ENCODE measurements at regions not wholly inside any gene's neighbourhood (a gene's known extent, or its start where the extent isn't known, plus 50 kb on each side); places are given as distances from the start of the nearest gene placed in this dataset.
"Not testable (repeated sequence)": the region's sequence is repeated elsewhere in the genome, so short reads cannot be mapped to it uniquely, and the experiment has no call there.

DNA sequence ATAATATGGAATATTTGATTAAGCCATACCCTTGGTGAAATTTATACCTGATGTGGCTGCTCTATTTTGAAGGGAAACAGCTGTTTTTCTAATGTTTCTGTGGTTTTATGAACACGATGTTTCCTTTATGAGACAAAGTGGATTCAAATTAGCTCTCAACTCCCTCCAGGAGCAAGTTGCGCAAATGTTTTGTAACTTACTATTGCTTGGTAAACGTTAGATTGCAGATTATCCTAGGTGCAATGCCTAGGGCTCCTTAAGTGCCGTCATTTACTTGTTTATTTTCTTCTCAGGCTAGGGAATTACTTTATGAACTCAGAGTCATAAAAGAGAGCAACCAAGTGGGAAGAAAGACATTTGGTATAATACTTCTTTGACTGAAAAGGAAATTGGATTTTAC is 763.1 kb downstream of the TAF11L14 start:
- no peak overlapping the region for H3K27ac Mint-ChIP-seq
- Histone ChIP-seq H3K36me3 (ENCODE audit: control insufficient read depth in 2 of 2, extremely low read depth in 1 of 2, insufficient read depth in 1 of 2, low read length in 1 of 2) (no peaks in the 10 kb centered on the region), H3K27ac (ENCODE audit: low read length) (no peak overlapping the region), H3K27me3 (replicated peaks in 1 of 2; ENCODE audit: control insufficient read depth in 2 of 2, extremely low read depth in 1 of 2, insufficient read depth in 2 of 2, low read length in 1 of 2) (no peaks in the 10 kb centered on the region), H3K4me1 (ENCODE audit: control insufficient read depth in 1 of 2, extremely low read depth in 1 of 2, insufficient read depth in 2 of 2, low read length in 2 of 2) (no peaks in the 10 kb centered on the region), H3K9me3 (no peaks in the 10 kb centered on the region), H3K4me3 (ENCODE audit: control insufficient read depth in 1 of 2, extremely low read depth in 1 of 2, low read length in 1 of 2) (no peak overlapping the region)
- CTCF ChIA-PET = no interaction called here
- no peaks in the 10 kb centered on the region for H3K4me1 Mint-ChIP-seq
- no peaks in the 10 kb centered on the region for H3K27me3 Mint-ChIP-seq
- H3K36me3 Mint-ChIP-seq = no peaks in the 10 kb centered on the region
- ATAC-seq (replicated peaks in 1 of 4) (no peak), DNase-seq (no peak)
- no peak overlapping the region for H3K4me3 Mint-ChIP-seq
- H3K9me3 Mint-ChIP-seq = no peaks in the 10 kb centered on the region
- POLR2A ChIA-PET = interaction anchor here in 1 of 2 donors (0.7 kb wide), 1 partner anchor 910 kb away, joined by 4 read pairs; no protein-coding TSS in a partner anchor
- 0% methylated on average over 1 of the region's 4 CpGs for WGBS (ENCODE audit: insufficient coverage)

DNA sequence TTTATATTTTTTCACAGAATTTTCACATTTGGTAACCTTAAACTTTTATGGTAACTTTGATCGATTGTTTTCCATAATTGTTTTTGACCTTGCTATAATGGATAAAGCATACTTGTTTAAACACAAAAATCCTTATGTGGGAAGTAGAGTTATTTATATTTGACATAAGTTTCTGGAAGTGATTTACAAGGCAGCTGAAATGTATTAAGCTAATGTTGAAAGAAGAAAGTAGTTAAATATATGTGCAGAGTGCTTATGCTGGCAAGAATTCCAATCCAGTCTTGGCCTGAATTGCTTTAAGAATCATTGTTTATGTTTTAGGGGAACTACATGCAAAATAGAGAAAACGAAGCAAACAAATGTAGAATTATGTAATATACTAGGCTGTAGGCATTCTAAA is 763.6 kb downstream of the TAF11L14 start:
- no peak for ATAC-seq (replicated peaks in 1 of 4)
- H3K4me3 Mint-ChIP-seq = no peak overlapping the region
- no peaks in the 10 kb centered on the region for H3K27me3 Mint-ChIP-seq
- no peaks in the 10 kb centered on the region for H3K36me3 Mint-ChIP-seq
- ChIA-PET POLR2A (no interaction called here), CTCF (no interaction called here)
- no CpG with 5 or more reads among the region's 2 CpGs for WGBS (ENCODE audit: insufficient coverage)
- no peaks in the 10 kb centered on the region for H3K4me1 Mint-ChIP-seq
- H3K9me3 Mint-ChIP-seq = no peaks in the 10 kb centered on the region
- no peak for DNase-seq
- H3K36me3 ChIP-seq (ENCODE audit: control insufficient read depth in 2 of 2, extremely low read depth in 1 of 2, insufficient read depth in 1 of 2, low read length in 1 of 2) = no peaks in the 10 kb centered on the region
- H3K27me3 ChIP-seq (replicated peaks in 1 of 2; ENCODE audit: control insufficient read depth in 2 of 2, extremely low read depth in 1 of 2, insufficient read depth in 2 of 2, low read length in 1 of 2) = no peaks in the 10 kb centered on the region
- H3K27ac Mint-ChIP-seq = no peak overlapping the region
- no peaks in the 10 kb centered on the region for H3K9me3 ChIP-seq
- H3K4me1 ChIP-seq (ENCODE audit: control insufficient read depth in 1 of 2, extremely low read depth in 1 of 2, insufficient read depth in 2 of 2, low read length in 2 of 2) = no peaks in the 10 kb centered on the region
- no peak overlapping the region for H3K27ac ChIP-seq (ENCODE audit: low read length)
- no peak overlapping the region for H3K4me3 ChIP-seq (ENCODE audit: control insufficient read depth in 1 of 2, extremely low read depth in 1 of 2, low read length in 1 of 2)

DNA sequence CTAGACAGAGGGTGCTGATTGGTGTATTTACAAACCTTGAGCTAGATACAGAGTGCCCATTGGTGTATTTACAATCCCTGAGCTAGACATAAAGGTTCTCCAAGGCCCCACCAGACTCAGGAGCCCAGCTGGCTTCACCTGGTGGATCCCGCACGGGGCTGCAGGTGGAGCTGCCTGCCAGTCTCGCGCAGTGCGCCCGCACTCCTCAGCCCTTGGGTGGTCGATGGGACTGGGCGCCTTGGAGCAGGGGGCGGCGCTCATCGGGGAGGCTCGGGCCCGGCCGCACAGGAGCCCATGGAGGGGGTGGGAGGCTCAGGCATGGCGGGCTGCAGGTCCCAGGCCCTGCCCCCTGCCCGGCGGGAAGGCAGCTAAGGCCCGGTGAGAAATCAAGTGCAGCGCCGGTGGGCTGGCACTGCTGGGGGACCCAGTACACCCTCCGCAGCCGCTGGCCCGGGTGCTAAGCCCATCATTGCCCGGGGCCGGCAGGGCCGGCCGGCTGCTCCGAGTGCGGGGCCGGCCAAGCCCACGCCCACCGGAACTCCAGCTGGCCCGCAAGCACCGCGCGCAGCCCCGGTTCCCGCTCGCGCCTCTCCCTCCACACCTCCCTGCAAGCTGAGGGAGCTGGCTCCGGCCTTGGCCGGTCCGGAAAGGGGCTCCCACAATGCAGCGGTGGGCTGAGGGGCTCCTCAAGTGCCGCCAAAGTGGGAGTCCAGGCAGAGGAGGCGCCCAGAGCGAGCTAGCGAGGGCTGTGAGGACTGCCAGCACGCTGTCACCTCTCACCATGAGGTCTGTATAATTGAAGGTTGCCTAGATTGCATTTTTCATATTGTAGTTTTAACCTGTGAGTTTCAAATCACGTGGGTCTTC is 765.4 kb downstream of the TAF11L14 start:
- H3K27me3 ChIP-seq (replicated peaks in 1 of 2; ENCODE audit: control insufficient read depth in 2 of 2, extremely low read depth in 1 of 2, insufficient read depth in 2 of 2, low read length in 1 of 2); DNase-seq; H3K27me3 Mint-ChIP-seq; H3K9me3 Mint-ChIP-seq; CTCF ChIA-PET; H3K27ac Mint-ChIP-seq; POLR2A ChIA-PET; H3K9me3 ChIP-seq; H3K4me1 Mint-ChIP-seq; H3K36me3 ChIP-seq (ENCODE audit: control insufficient read depth in 2 of 2, extremely low read depth in 1 of 2, insufficient read depth in 1 of 2, low read length in 1 of 2); H3K4me1 ChIP-seq (ENCODE audit: control insufficient read depth in 1 of 2, extremely low read depth in 1 of 2, insufficient read depth in 2 of 2, low read length in 2 of 2); ATAC-seq (replicated peaks in 1 of 4); H3K27ac ChIP-seq (ENCODE audit: low read length); H3K4me3 Mint-ChIP-seq; H3K4me3 ChIP-seq (ENCODE audit: control insufficient read depth in 1 of 2, extremely low read depth in 1 of 2, low read length in 1 of 2); H3K36me3 Mint-ChIP-seq: not testable (repeated sequence)
- 88% methylated on average over 38 of the region's 50 CpGs for WGBS (ENCODE audit: insufficient coverage)

DNA sequence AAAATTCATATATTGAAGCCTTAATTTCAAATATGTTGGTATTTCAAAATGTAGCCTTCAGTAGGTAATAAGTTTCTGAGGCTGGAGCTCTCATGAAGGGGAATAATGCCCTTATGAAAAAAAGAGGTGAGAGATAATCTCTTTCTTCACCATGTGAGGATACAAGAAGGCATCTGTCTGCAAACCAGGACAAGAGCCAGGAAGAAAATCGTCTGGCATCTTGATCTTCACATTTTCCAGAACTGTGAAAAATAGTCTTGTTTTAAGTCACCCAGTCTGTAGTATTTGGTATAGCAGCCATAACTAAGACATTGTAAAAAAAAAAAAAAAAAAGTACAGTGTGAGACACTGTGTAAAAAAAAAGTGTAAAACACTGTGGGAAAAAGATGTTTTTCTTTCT is 768.9 kb downstream of the TAF11L14 start:
- no peak overlapping the region for H3K27ac Mint-ChIP-seq
- no peaks in the 10 kb centered on the region for H3K27me3 Mint-ChIP-seq
- no peaks in the 10 kb centered on the region for H3K4me1 Mint-ChIP-seq
- Histone ChIP-seq H3K4me1 (ENCODE audit: control insufficient read depth in 1 of 2, extremely low read depth in 1 of 2, insufficient read depth in 2 of 2, low read length in 2 of 2) (no peaks in the 10 kb centered on the region), H3K27ac (ENCODE audit: low read length) (no peak overlapping the region), H3K27me3 (replicated peaks in 1 of 2; ENCODE audit: control insufficient read depth in 2 of 2, extremely low read depth in 1 of 2, insufficient read depth in 2 of 2, low read length in 1 of 2) (no peaks in the 10 kb centered on the region), H3K4me3 (ENCODE audit: control insufficient read depth in 1 of 2, extremely low read depth in 1 of 2, low read length in 1 of 2) (no peak overlapping the region), H3K36me3 (ENCODE audit: control insufficient read depth in 2 of 2, extremely low read depth in 1 of 2, insufficient read depth in 1 of 2, low read length in 1 of 2) (no peaks in the 10 kb centered on the region), H3K9me3 (no peaks in the 10 kb centered on the region)
- H3K36me3 Mint-ChIP-seq = no peaks in the 10 kb centered on the region
- no CpG with 5 or more reads among the region's 1 CpG for WGBS (ENCODE audit: insufficient coverage)
- no peak overlapping the region for H3K4me3 Mint-ChIP-seq
- CTCF ChIA-PET = no interaction called here
- POLR2A ChIA-PET = no interaction called here
- no peaks in the 10 kb centered on the region for H3K9me3 Mint-ChIP-seq
- no peak for DNase-seq
- ATAC-seq (replicated peaks in 1 of 4) = no peak

DNA sequence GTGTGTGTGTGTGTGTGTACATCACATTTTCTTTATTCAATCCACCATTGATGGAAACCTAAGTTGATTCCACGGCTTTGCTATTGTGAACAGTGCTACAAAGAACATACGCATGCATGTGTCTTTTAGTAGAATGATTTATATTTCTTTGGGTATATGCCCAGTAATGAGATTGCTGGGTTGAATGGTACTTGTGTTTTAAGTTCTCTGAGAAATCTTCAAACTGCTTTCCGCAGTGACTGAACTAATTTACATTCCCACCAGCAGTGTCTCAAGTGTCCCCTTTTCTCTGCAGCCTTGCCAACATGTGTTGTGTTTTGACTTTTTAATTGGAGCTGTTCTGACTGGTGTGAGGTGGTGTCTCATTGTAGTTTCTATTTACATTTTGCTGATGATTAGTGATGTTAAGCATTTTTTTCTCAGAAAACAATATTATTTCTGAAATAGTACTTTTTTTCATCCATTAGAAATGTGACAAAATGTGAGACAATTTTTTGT is 769.7 kb downstream of the TAF11L14 start:
- H3K9me3 Mint-ChIP-seq = no peaks in the 10 kb centered on the region
- ATAC-seq (replicated peaks in 1 of 4) = no peak
- H3K9me3 ChIP-seq = no peaks in the 10 kb centered on the region
- no peaks in the 10 kb centered on the region for H3K4me1 ChIP-seq (ENCODE audit: control insufficient read depth in 1 of 2, extremely low read depth in 1 of 2, insufficient read depth in 2 of 2, low read length in 2 of 2)
- no peaks in the 10 kb centered on the region for H3K4me1 Mint-ChIP-seq
- no peaks in the 10 kb centered on the region for H3K27me3 ChIP-seq (replicated peaks in 1 of 2; ENCODE audit: control insufficient read depth in 2 of 2, extremely low read depth in 1 of 2, insufficient read depth in 2 of 2, low read length in 1 of 2)
- no peak for DNase-seq
- CTCF ChIA-PET = no interaction called here
- H3K27me3 Mint-ChIP-seq = no peaks in the 10 kb centered on the region
- H3K4me3 Mint-ChIP-seq = no peak overlapping the region
- no peaks in the 10 kb centered on the region for H3K36me3 ChIP-seq (ENCODE audit: control insufficient read depth in 2 of 2, extremely low read depth in 1 of 2, insufficient read depth in 1 of 2, low read length in 1 of 2)
- no peaks in the 10 kb centered on the region for H3K36me3 Mint-ChIP-seq
- no CpG with 5 or more reads among the region's 3 CpGs for WGBS (ENCODE audit: insufficient coverage)
- no peak overlapping the region for H3K27ac Mint-ChIP-seq
- H3K4me3 ChIP-seq (ENCODE audit: control insufficient read depth in 1 of 2, extremely low read depth in 1 of 2, low read length in 1 of 2) = no peak overlapping the region
- H3K27ac ChIP-seq (ENCODE audit: low read length) = no peak overlapping the region
- POLR2A ChIA-PET = no interaction called here

DNA sequence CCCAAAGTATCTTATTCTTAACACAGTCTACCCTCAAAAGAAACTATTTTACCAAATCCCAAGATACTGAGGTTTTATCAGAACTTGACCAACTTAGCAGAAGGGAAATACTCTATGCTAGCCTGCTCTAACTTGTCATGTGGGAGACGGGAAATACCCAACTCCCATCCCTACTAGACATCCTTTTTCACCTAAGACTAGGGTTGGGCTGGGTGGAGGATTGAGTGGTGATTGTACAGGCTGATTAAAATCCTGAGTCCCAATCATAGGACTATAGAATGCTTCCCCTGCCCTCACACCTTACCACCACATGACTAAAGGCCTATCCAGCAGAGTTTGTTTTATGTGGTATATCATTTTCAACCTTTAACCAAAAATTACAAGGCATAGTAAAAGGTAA is 786.5 kb downstream of the TAF11L14 start:
- ChIA-PET POLR2A (no interaction called here), CTCF (no interaction called here)
- Mint-ChIP-seq H3K9me3 (peaks cover 7 to 15% (median 7%) of the 10 kb centered on the region in 3 donors), H3K27ac (no peak overlapping the region), H3K27me3 (no peaks in the 10 kb centered on the region), H3K4me3 (no peak overlapping the region), H3K36me3 (no peaks in the 10 kb centered on the region), H3K4me1 (no peaks in the 10 kb centered on the region)
- H3K27ac ChIP-seq (ENCODE audit: low read length) = no peak overlapping the region
- H3K9me3 ChIP-seq = no peaks in the 10 kb centered on the region
- no peaks in the 10 kb centered on the region for H3K27me3 ChIP-seq (replicated peaks in 1 of 2; ENCODE audit: control insufficient read depth in 2 of 2, extremely low read depth in 1 of 2, insufficient read depth in 2 of 2, low read length in 1 of 2)
- no peaks in the 10 kb centered on the region for H3K4me1 ChIP-seq (ENCODE audit: control insufficient read depth in 1 of 2, extremely low read depth in 1 of 2, insufficient read depth in 2 of 2, low read length in 2 of 2)
- no peaks in the 10 kb centered on the region for H3K36me3 ChIP-seq (ENCODE audit: control insufficient read depth in 2 of 2, extremely low read depth in 1 of 2, insufficient read depth in 1 of 2, low read length in 1 of 2)
- ATAC-seq (replicated peaks in 1 of 4) = no peak
- no peak overlapping the region for H3K4me3 ChIP-seq (ENCODE audit: control insufficient read depth in 1 of 2, extremely low read depth in 1 of 2, low read length in 1 of 2)
- DNase-seq = no peak
- WGBS (ENCODE audit: insufficient coverage) = no CpG with 5 or more reads among the region's 1 CpG

All from T-cell (primary cell).